GM19324 (cell line): ENCODE measurements at regions not wholly inside any gene's neighbourhood (a gene's known extent, or its start where the extent isn't known, plus 50 kb on each side); places are given as distances from the start of the nearest gene placed in this dataset.
"Not testable (repeated sequence)": the region's sequence is repeated elsewhere in the genome, so short reads cannot be mapped to it uniquely, and the experiment has no call there.

Source experiments
- ATAC-seq: cut with Tn5 transposase; IDR thresholded peaks from one replicate; pipeline ENCODE4 v1.9.1; 2021; ENCODE audit warnings: mild to moderate bottlenecking, moderate library complexity; ENCODE audit not compliant: unreplicated experiment, low FRiP score

DNA sequence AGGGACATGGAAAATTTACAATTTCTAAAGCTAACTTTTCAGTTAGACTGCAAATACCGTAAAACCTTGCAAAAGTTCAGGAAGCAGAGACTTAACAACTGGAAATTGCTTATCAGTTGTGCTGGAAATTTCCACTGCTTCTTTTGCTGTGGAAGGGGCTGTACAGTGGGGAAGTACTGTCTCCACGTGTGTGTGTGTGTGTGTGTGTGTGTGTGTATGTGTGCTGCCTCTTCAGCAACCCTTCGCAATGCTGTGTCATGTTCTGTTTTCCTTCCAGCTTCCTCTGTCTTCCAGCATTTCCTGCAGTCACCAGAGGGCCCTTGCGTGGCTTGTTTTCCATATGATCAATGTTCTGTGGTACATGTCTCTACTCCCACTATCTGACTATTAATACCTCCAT lies 87.5 kb upstream of the RANBP3L start:
- ATAC-seq, result no peak

DNA sequence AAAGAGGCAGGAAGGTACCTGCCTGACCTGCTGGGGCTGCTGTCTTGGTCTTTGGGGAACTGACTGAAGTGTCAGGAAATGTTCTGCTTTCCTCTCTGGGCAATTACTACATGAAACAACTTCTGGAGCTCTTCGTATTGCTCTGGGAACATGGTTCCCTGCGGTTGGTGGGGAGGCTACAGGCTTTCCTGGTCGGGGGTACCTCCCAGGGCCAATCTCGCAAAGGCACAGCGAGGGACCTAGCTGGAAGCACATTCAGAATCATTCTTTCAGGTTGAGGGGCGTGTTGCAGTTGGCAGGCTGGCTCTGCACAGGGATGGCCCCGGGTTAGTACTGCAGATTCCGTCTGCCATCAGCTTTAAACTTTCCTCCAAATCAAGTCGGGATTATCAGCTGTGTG lies 88.9 kb upstream of the RANBP3L start:
- ATAC-seq, result no peak

DNA sequence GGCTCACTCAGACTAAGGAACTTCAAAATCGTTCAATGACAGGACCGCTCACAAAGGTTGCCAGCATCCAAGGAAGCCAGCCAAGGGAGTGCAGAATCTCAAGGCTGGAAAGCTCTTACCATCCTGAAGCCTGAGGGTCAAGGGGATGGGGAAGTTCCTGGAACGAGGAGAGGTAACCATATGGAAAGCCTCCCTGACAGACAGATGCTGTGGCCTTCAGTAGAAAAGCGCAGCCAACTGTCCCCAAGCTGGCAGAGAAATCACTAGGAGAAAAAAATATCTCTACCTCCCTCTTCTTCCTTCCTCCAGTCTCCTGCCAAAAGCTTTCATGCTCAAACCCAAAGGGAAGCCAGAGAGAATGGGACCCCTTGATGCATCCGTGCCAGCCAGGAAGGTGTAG lies 90.5 kb upstream of the RANBP3L start:
- ATAC-seq, result no peak

DNA sequence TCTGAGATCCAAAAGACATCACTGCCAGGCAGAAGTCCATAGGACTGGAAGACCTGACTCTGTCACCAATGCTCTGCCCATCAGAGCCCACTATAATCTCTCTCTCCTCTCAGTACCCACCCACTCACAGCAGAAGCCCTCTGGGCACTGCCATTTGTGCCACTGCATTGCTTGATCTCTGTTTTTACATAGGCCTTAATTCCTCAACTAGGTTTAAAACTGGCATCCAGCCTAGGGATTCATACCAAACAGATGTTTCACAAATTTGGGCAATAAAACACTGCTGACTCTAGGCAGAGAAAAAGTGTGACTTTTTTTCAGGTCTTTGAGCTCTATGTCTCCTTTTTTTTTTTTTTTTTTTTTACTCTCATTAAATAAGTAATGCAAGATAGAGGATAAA lies 91.1 kb upstream of the RANBP3L start:
- ATAC-seq, result no peak

DNA sequence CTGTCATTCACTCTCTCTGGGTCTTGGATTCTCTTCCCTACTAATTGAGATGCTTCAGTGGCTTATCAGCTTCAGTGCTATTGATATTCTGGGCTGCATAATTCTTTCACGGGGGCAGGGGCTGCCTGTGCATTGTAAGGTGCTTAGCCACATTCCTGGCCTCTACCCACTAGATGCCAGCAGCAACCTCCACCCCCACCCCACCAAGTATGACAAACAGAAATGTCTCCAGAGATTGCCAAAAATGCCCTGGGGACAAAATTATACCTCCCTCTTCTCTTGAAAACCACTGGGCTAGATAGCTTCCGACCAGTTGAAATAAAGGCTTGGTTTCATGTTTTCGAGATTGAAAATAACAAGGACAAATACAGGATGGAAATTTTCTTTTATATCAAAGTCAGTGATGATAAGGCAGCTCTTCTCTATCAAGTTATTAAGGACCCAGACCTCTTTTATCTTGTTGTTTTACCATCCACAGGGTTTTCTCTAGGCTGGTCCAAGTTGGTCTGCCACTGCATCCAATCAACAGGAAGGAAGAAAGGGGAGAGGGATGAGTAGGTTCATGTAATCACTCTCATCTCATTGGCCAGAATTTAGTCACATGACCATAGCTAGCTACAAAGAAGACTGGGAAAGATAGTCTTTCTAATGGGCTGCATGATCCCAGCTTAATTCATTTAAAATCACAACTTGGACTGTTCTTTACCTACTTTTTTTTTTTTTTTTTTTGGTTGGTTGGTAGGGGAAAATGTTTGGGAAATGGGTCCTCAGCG lies 92.1 kb upstream of the RANBP3L start:
- no peak for ATAC-seq

DNA sequence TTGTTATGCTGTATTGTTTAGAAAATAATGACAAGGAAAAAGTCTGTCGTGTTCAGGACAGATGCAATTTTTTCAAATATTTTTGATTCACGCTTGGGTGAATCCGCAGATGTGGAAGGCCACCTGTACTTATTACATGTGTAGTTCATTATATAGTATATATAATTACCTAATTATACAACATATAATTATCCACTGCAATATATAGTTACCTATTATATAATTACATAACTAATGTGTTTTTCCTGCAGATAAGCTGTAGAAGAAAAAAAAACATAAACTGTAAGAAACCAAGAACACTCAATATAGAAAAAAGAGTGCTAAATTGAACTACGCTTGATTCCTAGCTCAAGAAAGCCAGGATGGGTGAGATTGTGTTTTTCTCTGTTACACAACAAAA lies 93.6 kb upstream of the RANBP3L start:
- ATAC-seq, result no peak

DNA sequence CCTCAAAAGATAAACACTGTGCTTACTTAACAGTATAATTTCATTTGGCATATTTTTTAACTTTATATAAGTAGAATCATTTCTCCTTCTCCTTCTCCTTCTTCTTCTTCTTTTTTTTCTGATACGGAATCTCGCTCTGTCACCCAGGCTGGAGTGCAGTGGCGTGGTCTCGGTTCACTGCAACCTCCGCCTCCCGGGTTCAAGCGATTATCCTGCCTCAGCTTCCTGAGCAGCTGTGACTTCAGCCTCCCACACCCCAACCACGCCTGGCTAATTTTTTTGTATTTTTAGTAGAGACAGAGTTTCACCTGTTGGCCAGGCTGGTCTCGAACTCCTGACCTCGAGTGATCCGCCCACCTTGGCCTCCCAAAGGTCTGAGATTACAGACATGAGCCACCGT lies 94.2 kb upstream of the RANBP3L start:
- not testable (repeated sequence) for ATAC-seq

DNA sequence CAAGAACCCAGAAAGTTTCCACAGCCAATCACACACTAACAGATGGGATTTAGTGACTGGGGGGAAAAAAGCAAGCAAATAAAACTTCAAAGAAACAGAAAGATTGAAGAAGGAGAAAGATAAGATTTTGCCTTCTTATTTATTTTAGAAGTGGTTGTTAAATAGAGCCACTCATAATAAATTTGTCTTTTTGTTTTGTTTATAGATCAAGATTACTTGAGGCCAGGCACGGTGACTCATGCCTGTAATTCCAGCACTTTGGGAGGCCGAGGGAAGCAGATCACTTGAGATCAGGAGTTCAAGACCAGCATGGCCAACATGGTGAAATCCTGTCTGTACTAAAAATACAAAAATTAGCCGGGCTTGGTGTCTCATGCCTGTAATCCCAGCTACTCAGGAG lies 94.9 kb upstream of the RANBP3L start:
- ATAC-seq, result no peak

DNA sequence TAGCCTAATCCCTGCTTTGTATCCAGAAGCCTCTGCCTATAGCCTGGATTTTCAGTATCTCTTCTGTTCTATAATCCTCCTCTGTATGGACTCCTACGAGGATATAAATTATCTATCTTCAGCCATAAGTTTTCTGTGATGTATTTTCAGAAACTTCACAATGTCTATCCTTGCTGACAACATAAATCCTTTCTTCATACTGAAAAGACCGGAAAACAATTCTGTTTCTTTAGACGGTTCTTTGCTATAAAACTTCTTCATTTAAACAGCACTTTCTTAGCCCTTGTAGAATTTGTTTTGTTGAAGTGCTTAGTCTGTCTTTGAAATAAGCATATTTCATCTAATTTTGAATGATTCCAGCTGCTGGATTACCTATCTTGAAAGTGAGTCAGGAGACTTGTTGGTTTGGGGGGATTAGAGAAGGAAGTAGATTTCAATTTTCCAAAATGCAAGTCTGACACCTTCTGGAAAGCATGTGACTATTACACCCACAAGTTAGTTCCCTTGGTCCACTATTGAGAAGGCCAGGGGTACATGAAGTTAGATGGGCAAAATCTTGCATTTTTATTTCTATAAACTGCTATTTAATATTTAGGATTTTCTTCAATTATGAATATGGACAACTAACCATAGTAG lies 96.3 kb upstream of the RANBP3L start:
- no peak for ATAC-seq

DNA sequence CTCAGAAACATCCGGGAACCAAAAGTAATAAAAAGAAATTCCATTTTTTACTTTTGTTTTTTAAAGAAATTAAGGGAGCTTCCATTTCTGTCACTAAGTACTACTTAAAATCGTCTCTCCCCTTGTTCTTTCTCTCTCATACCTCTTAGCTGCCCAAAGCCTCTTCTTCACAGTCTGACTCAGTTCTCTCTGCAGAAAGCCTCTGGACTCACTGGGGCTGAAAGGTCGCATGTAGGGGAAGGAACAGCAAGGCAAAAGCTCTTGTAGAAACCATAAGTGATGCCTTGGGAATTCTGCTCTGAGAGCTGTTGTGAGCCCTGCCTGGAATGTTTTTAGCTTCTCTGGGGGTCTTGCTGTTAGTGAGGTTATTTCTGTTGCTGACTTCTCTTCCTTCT lies 100.8 kb upstream of the RANBP3L start:
- no peak for ATAC-seq

DNA sequence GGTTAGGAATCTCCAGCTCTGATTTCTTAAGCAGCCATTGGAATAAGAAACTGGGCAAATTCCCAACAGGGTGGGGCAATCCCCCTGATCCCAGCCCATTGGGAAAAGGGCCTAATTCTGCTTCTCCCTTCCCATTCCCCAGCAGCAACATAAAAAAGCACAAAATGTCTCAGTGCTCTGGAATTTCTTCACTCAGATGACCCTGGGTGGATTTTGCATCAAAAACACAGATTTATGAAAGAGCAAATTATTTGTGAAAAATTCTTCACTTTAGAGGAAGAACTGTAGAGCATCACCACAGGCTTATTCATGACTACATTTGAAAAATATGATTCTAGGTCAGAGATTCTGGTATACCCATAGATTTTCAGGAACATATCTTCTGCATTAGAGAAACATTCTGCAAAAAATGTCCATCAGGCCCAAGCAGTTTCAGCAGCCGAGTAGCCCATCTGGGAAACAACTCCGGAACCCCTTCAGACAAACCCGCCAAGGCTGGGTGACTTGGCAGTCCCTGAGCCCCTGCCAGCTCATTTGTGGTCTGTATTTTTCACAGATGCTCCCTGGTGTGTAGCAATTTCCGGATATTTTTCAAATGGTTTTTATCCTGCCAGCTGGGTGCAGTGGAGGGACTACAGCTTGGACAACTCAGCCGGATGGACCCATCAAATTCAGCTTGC lies 102.1 kb upstream of the RANBP3L start:
- no peak for ATAC-seq

DNA sequence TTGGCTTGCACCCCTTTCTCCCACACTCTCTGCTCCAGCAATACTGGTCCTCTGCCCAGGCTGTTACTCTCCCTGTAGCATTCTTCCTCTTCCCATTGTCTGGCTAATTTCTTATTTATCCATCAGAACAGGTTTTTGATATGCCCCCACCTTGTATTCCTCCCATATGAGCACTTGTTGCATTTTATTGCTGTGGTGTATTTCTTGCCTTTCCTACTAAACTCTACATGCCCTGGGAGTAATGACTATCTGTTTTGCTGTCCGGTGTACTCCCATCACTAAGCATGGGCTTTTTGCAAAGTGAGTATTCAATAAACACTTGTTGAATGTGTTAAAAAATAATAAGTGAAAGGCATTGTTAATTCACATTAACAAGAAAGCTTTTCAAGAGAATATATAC lies 104.3 kb upstream of the RANBP3L start:
- no peak for ATAC-seq

DNA sequence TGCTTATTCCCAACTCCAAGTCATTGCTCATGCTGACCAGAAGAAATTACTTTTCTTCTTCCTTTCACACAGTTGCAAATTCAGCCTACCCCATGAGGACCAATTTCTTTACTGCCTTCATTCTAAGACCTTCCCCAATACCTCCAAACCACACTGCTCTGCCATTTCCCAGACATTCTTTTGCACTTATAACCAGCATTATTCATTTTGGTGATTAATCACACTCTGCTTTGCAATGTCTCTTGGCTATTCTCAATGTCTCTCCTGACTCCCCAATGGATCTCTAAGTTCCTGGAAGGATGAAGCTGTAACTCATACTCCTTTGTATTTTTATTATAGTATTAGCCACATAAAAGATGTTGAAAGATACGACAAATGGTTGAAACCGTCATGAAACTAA lies 105.7 kb upstream of the RANBP3L start:
- ATAC-seq, result no peak

DNA sequence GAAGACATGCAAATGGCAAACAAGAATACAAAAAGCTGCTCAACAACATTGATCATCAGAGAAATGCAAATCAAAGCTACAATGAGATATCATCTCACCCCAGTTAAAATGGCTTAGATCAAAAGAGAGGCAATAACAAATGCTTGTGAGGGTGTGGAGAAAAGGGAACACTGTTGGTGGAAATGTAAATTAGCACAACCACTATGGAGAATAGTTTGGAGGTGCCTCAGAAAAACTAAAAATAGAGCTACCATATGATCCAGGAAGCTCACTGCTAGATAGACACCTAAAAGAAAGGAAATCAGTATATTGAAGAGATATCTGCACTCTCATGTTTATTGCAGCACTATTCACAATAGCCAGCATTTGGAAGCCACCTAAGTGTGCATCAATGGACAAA lies 108.0 kb upstream of the RANBP3L start:
- not testable (repeated sequence) for ATAC-seq

DNA sequence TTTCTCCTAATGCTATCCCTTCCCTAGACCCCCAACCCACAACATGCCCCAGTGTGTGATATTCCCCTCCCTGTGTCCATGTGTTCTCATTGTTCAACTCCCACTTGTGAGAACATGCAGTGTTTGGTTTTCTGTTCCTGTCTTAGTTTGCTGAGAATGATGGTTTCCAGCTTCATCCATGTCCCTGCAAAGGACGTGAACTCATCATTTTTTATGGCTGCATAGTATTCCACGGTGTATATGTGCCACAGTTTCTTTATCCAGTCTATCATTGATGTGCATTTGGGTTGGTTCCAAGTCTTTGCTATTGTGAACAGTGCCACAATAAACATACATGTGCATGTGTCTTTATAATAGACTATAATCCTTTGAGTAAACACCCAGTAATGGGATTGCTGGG lies 109.0 kb upstream of the RANBP3L start:
- not testable (repeated sequence) for ATAC-seq

DNA sequence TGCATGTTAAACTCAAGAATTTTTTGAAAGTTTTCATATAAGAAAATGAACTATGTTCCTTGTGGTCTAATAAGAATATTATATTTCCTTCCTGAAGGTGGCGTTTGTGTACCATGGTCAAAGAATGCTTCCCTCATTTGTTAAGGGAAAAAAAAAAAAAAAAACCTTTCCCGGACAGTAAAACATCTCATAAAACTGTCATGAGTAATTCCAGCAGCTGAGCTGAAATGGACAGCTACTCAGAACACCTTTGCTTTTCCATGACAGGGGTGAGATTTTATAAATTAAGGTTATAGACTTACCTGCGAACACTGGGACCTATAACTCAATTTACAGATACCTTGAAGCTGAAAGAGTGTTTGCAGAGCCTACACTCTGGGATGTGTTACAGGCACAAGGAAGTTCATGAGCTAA lies 113.2 kb upstream of the RANBP3L start:
- no peak for ATAC-seq

DNA sequence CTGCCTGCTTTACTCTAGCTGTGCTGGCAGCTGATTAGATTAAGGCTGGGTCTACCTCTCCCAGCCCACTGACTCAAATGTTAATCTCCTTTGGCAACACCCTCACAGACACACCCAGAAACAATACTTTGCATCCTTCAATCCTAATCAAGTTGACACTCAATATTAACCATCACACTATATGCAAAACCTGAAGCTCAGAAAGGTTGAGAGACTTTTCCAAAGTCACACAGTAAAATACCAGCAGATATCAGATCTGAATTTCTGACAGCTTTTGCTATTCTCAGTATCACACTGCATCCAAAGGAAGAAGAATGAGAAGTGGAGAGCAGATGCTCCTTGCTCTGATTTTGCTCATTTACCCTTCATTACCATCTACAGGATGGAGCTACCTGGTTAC lies 114.9 kb upstream of the RANBP3L start:
- no peak for ATAC-seq

DNA sequence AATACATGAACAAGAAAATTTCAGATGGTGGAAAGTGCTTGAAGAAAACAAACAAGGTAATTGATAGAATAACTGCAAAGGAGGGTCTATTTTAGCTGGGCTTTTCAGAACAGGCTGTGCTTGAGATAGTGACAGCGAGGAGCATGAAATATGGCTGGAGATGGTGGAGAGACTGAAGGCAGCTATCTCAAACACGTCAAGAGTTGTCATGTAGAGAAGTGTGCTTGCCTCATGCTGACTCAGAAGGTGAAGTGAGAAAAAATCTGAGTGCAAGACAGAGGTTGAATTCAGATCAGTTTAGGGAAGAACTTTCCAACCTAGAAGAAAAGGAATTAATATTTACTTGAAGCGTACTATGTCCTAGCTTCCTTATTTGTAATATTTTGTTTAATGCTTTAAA lies 115.5 kb upstream of the RANBP3L start:
- no peak for ATAC-seq

DNA sequence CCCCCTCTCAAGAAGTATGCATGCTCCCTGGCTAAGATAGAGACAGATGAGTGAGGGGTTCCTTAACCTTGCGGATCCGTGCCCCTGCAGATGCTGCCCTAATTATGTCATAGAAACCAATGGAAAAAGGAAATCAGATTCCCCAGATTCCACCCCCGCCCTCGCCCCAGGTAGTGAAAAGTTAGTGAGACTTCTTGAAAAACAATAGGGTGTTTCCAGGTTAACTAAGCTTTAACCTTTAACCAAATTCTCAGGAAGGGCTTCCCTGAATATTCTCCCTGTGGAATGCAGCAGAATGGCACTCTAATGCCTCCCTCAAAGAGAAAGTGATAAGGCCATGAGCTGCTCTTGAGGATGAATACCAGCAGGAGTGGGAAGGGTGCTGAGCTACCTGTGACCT lies 116.0 kb upstream of the RANBP3L start:
- no peak for ATAC-seq

DNA sequence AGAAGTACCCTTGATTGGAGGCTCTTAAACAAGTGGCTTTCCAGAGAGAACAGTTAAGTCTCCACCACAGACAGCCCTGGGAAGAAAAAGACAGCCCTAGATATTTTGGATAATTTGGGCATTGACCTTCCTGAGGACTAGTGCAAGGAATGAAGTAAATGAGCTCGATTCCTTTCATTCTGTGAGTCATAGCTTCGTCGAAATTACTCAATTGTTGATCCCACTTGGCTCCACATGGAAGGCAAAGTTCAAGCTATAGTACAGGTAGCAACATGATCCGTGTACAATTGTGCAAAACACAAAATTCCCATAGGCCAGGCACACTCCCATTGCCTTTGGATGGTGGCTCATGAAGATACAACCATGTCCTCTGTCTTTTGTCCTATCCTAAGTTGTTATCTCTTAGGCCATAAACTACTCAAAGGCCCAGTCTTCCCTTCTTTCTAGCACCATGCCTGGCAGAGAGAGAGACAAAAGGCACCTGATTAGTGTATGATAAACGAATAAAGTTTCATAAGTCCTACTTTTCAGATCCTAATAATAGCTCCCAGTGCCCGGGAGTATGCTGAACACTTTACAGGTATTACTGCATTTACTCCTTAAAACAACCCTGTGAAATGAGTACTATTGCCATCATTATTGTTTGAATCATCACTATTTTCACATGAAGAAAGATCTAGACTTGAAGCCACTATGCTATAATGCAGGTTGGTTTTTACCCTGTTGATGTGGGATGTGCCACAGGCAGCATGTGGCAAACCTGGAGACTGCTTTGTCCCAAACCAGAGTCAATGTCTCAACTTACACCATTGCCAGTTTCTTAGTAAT lies 116.7 kb upstream of the RANBP3L start:
- ATAC-seq, result no peak

DNA sequence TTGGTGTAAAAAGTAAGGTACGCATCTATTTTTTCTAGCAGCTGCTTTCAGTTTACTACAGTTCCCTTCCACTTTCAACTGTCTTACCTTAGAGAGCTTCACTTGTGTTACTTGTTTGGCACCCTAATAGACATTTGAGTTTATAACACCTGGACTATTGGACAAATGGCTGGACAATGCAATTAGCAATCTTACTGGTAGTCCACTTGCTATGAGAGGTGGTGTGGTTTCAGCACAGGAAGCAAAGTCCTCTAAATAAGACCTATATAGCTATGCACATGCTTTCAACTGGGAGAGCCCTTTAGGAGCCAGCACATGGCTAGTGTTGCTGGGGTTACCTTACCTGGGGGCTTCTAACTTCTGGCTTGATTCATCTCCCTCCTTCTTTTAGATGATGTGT lies 119.6 kb upstream of the RANBP3L start:
- ATAC-seq, result no peak
